K562 (cell line): ENCODE measurements at regions not wholly inside any gene's neighbourhood (a gene's known extent, or its start where the extent isn't known, plus 50 kb on each side); places are given as distances from the start of the nearest gene placed in this dataset.

Experiments used
- CHAMP1 ChIP-seq: fragments of 450-650 bp; IDR thresholded peaks from 2 replicates; pipeline ENCODE4 v1.6.1; 2016; ENCODE audit warnings: mild to moderate bottlenecking
- HNRNPUL1 ChIP-seq: fragments of 200-400 bp; formaldehyde crosslinking; IDR thresholded peaks from 2 replicates; pipeline ENCODE4 v1.6.1; 2017; ENCODE audit warnings: low read length
- KLF6 ChIP-seq: fragments of 250-450 bp; sonication (Bioruptor Pico); IDR thresholded peaks from 2 replicates; pipeline ENCODE4 v1.4.0; 2020; ENCODE audit warnings: mild to moderate bottlenecking, moderate library complexity, borderline replicate concordance
- MTA1 ChIP-seq: fragments of 450-650 bp; IDR thresholded peaks from 2 replicates; pipeline ENCODE4 v1.6.1; 2017; ENCODE audit warnings: borderline replicate concordance
- NR2C1 ChIP-seq, 2 experiments: fragments of 450-650 bp; IDR thresholded peaks; 2 replicates each; pipeline ENCODE4 v1.6.1; 2017; ENCODE audit warnings: mild to moderate bottlenecking in 2 of 2, antibody characterized with exemption in 1 of 2, inconsistent platforms in 1 of 2, missing compliant biosample characterization in 1 of 2, missing genetic modification characterization in 1 of 2
- SMAD4 ChIP-seq: fragments of 250-450 bp; sonication (Bioruptor Pico); conservative IDR thresholded peaks from 2 replicates; pipeline ENCODE4 v1.8.0; 2021; ENCODE audit warnings: inconsistent platforms, mild to moderate bottlenecking, moderate library complexity
- SNRNP70 ChIP-seq: fragments of 200-400 bp; formaldehyde crosslinking; optimal IDR thresholded peaks from 2 replicates; pipeline ENCODE3; 2017; ENCODE audit warnings: low read depth, low read length
- SP1 ChIP-seq: sonication (generic); formaldehyde crosslinking; IDR thresholded peaks from 2 replicates; pipeline ENCODE4 v1.8.1; 2022; ENCODE audit warnings: mild to moderate bottlenecking, missing genetic modification reagents
- U2AF1 ChIP-seq: fragments of 200-400 bp; formaldehyde crosslinking; optimal IDR thresholded peaks from 2 replicates; pipeline ENCODE3; 2017; ENCODE audit warnings: mild to moderate bottlenecking, low read depth, low read length, moderate library complexity
- YY1 ChIP-seq, 3 experiments: IDR thresholded peaks; 2 replicates each; pipeline ENCODE4 v1.6.1; 2011; ENCODE audit warnings: low read length in 2 of 3, mild to moderate bottlenecking in 2 of 3, moderate library complexity in 2 of 3, borderline replicate concordance in 1 of 3, control low read depth in 1 of 3, low read depth in 1 of 3; ENCODE audit not compliant: insufficient read depth in 3 of 3, insufficient replicate concordance in 2 of 3, control insufficient read depth in 1 of 3, insufficient read length in 1 of 3; ENCODE audit errors: extremely low read depth in 1 of 3
- ZBTB7A ChIP-seq: IDR thresholded peaks from 2 replicates; pipeline ENCODE4 v1.6.1; 2011; ENCODE audit warnings: low read depth, mild to moderate bottlenecking, low read length, moderate library complexity, borderline replicate concordance; ENCODE audit not compliant: control insufficient read depth
- ZMIZ1 ChIP-seq, 2 experiments: fragments of 150-350 bp in 1 of 2; IDR thresholded peaks; 2 replicates each; pipeline ENCODE4 v1.6.1; 2012 to 2016; ENCODE audit warnings: low read depth in 2 of 2, low read length in 2 of 2, mild to moderate bottlenecking in 1 of 2, moderate library complexity in 1 of 2
- ZNF277 ChIP-seq: fragments of 250-450 bp; sonication (Bioruptor Pico); IDR thresholded peaks from 2 replicates; pipeline ENCODE4 v1.8.0; 2022; ENCODE audit warnings: inconsistent platforms, mild to moderate bottlenecking, moderate library complexity, borderline replicate concordance
- ZNF589 ChIP-seq: fragments of 200-800 bp; sonication (Bioruptor generic); IDR thresholded peaks from 2 replicates; pipeline ENCODE4 v1.6.1; 2016; ENCODE audit warnings: low read depth, missing genetic modification characterization, missing compliant biosample characterization
- ZNF639 ChIP-seq, 2 experiments: fragments of 200-800 bp in 1 of 2; sonication (Bioruptor generic) in 1 of 2; sonication (generic) in 1 of 2; formaldehyde crosslinking in 1 of 2; IDR thresholded peaks in 1 of 2; conservative IDR thresholded peaks in 1 of 2; 2 replicates each; pipeline versions ENCODE4 v1.5.0 to v1.6.1; 2016 to 2020; ENCODE audit warnings: missing compliant biosample characterization in 1 of 2, missing genetic modification characterization in 1 of 2, missing genetic modification reagents in 1 of 2

GRCh38 chr5:154610321-154611154 lies 132.5 kb upstream of the HAND1 start (continued):
- TF ChIP-seq ZNF589, result no peak
- TF ChIP-seq ZMIZ1 (IDR thresholded peaks at IDR 0.05; ENCODE audit: low read depth in 2 of 2, low read length in 2 of 2), result no peak
- TF ChIP-seq NR2C1 (IDR thresholded peaks at IDR 0.05), result no peak
- TF ChIP-seq NR2C1 (tag; IDR thresholded peaks at IDR 0.05), result no peak
- TF ChIP-seq CHAMP1, result no peak
- no peak for TF ChIP-seq KLF6 (CRISPR knock-in tag)
- no peak for TF ChIP-seq HNRNPUL1
- TF ChIP-seq ZNF639 (CRISPR knock-in tag; conservative IDR thresholded peaks at IDR 0.05 in 1 of 2, IDR thresholded peaks at IDR 0.05 in 1 of 2), result no peak
- no peak for TF ChIP-seq SNRNP70
- no peak for TF ChIP-seq MTA1
- TF ChIP-seq SMAD4 (CRISPR knock-in tag), result no peak
- TF ChIP-seq YY1 (IDR thresholded peaks at IDR 0.05; ENCODE audit: borderline replicate concordance in 1 of 3, control insufficient read depth in 1 of 3, extremely low read depth in 1 of 3, insufficient read depth in 3 of 3, insufficient read length in 1 of 3, insufficient replicate concordance in 2 of 3, low read depth in 1 of 3, low read length in 2 of 3), result peak in 1 of 3 experiments; percentile 41
- no peak for TF ChIP-seq ZBTB7A
- no peak for TF ChIP-seq ZNF277
- no peak for TF ChIP-seq U2AF1
- TF ChIP-seq SP1 (CRISPR knock-in tag), result no peak
